C1 segment of cervical spinal cord (tissue), 14 donors: ENCODE measurements at regions not wholly inside any gene's neighbourhood (a gene's known extent, or its start where the extent isn't known, plus 50 kb on each side); places are given as distances from the start of the nearest gene placed in this dataset.
A peak's percentile ranks its signal among the peaks of the same experiment; 100 is the strongest.

Experiments used
- DNase-seq, 14 donors: peaks; one replicate each; lab custom pipeline; 2025; lab: John Stamatoyannopoulos, UW

- DNase-seq, result no peak
Observed at GRCh38 chr2:23311186-23311585, 73.8 kb upstream of the KLHL29 start.

DNA sequence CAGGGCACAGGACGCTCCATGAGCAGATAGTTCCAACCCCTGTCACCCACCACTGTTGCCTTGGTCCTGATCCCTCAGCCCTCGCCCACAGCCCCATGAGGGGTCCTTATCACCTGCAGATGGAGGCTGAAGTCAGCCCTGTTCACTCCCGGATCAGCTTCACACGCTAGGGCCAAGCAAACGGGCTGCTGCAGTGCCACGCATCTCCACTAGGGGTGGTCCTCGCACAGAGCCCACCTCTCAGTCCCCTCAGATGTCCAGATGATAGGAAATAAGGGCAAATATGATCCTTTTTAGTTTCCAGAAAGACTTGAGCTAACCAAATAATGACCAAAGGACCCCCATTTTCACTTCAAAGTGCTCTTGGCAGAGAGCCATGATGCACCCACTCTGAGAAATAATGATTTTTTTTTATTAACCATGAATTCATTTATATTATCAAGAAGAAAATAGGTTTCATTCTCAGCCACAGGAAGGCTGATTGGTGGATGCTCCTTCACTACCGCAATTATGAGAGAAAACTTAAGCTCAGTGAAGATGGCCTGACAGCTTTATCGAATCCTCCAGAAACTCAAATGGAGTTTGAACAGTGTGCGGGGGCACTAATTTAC lies 71.9 kb upstream of the KLHL29 start:
- no peak for DNase-seq

GRCh38 chr2:23314687-23315086 lies 70.3 kb upstream of the KLHL29 start:
- DNase-seq, result no peak

DNA sequence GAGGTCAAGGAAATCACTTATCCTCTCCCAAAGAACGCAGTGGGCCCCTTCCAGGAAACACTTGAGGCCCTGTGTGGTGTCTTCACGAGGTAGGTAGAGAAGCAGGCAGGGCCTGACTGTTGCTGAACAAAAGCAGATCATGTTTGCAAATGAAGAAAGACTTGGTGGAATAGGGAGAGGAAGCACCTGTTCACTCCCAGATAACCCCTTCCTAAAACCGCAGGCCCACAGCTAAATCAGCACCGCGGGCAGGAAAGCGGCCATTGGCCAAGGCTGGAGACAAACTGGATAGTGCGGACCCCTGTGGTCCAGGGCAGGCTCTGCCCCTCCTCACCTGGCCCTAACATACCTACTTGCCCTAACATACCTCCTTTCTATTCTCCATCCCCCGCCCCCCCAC lies 64.9 kb upstream of the KLHL29 start:
- no peak for DNase-seq

DNA sequence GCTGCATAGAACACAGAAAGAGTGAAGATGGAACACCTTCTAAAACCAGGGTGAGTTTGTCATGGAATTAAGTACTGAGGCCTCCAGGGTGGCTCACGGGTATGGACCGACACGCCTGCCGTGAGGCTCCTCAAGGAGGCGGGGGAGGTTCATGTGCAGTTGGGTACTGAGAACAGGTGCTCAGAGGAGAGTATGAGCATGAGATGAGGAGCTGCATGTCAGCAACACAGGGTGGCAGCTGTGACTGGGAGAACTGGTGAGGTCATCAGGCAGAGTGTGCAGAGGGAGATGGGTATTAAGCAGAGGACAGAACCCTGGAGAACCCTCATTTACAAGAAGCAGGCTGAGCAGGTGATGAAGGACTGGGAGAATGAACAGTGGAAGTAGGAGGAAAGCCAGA lies 63.2 kb upstream of the KLHL29 start:
- no peak for DNase-seq

DNA sequence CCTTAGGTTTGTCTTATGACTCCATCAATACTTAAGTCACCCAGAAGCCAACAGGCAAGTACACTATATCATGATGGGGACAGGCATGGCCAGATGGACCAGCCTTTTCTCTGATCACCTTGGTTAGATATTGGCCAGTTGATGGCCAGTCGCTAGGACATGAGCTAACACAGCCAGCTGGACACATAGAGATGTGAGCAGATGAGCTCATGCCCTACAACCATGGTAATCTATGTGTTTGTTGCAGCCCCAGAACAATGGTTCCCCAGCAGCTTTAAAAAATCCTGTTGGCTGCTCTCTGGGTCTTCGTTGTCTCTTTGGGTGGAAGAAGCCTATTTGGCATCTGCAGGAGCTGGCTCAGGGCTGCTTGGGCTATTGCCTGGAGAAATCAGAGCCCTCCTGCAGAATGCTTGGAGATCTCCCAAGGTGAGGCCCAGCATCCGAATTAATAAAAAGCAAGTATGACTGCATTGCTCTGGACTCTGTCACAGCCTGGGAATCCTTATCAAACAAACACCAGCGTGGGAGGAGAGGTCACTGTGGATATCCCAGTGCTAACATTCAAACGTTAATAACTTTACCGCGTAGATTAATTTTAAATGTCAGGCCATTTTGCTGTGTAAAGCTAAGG lies 62.3 kb upstream of the KLHL29 start:
- DNase-seq, result peak in 3 of 14 donors; percentile 2 to 69 (median 9)

DNA sequence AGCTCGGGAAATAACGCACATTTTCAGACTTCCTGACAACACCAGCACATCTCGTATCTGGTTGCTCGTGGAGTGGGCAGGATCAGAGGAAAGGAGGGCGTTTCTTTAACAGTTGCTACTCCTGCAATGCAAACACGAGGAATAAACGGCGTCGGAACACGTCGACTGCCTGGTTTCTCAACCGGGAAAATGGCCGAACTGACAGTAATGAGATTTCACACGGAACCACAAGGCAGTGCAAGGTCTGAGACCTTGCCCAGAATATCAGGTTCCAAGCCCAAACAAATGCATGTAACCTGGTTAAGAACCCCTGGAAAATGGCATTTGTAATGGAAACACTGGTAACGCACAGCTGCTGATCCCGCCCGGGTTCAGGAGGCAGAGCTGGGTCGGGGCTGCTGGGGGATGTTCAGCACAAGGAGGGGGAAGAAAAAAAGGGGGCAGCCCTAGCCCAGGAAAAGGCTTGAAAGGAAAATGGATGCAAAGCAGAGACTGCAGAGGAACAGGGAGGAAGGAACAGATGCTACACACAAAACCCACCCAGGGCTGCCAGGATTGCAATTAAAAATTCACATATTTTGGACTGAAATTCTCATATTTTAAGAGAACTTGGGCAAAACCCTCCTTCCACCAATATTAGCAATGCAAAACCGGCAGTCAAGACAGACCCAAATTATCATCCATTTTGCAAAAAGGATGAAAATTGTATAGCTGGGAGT lies 61.6 kb upstream of the KLHL29 start:
- DNase-seq, result no peak

GRCh38 chr2:23323917-23324680 lies 60.9 kb upstream of the KLHL29 start:
- peak in 1 of 14 donors; percentile 10 for DNase-seq

DNA sequence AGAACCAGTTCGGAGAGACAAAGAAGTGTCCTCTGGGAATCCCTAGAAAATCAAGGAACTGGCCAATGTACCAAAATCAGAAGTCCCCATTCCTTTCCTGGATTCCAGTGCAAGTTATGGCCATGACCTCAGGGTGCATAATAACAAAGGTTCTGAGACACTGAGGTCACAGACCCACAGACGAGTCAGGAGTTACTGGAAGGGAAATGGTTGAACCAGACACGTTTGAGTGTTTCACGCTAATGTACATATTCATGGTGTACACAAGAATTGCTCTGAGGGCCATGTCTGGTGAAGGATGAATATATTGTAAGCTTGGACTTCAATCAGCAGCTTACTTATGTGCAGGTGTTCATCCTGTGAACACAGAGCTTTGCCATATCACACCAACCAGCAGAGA lies 58.6 kb upstream of the KLHL29 start:
- no peak for DNase-seq

- no peak for DNase-seq
Observed at GRCh38 chr2:23327416-23327815, 57.6 kb upstream of the KLHL29 start.

- DNase-seq, result no peak
Observed at GRCh38 chr2:23327887-23328286, 57.1 kb upstream of the KLHL29 start.

DNA sequence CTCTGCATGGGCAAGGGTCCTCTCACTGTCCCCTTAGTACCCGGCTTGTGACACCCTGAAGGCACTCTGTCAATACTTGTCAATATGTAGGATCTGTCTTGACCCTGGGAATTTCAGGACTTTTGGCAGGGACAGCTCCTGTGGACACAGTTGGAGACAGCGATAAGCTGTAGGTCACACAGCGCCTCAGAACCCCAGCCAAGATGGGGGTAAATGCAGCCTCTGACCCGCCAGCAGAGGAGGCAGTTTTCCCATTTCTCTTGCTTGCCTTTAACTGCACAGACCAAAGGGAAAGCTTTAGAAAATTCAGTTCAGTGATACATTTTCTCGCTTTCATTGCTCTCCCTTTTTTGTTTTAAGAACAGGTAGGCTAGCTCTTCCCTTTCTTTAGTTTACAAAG lies 54.8 kb upstream of the KLHL29 start:
- no peak for DNase-seq
